Type B pancreatic cell (in vitro differentiated cells): ENCODE measurements at regions not wholly inside any gene's neighbourhood (a gene's known extent, or its start where the extent isn't known, plus 50 kb on each side); places are given as distances from the start of the nearest gene placed in this dataset.

Experiments
- DNase-seq: peaks from one replicate; pipeline ENCODE4 v3.0.0; 2021; ENCODE audit warnings: mixed read lengths; ENCODE audit not compliant: unreplicated experiment; ENCODE audit errors: extremely low spot score
- H3K27ac Mint-ChIP-seq: 2 replicates; pipeline ENCODE4 v1.8.0; 2021; ENCODE audit warnings: mild to moderate bottlenecking, mixed read lengths
- H3K27me3 Mint-ChIP-seq: 2 replicates; pipeline ENCODE4 v1.8.0; 2021; ENCODE audit warnings: mixed read lengths
- H3K36me3 Mint-ChIP-seq: 2 replicates; pipeline ENCODE4 v1.8.0; 2021; ENCODE audit warnings: mixed read lengths
- H3K4me1 Mint-ChIP-seq: one replicate; pipeline ENCODE4 v1.8.0; 2021; ENCODE audit warnings: mixed read lengths; ENCODE audit not compliant: unreplicated experiment
- H3K4me3 Mint-ChIP-seq: 2 replicates; pipeline ENCODE4 v1.8.0; 2021; ENCODE audit warnings: mild to moderate bottlenecking, mixed read lengths
- H3K9me3 Mint-ChIP-seq: 2 replicates; pipeline ENCODE4 v1.8.0; 2021; ENCODE audit warnings: mixed read lengths
- TF ChIP-seq, protein P1 (sequence below): fragments of 200-600 bp; sonication (generic); conservative IDR thresholded peaks from 2 replicates; pipeline ENCODE4 v1.5.0; 2021; ENCODE audit warnings: antibody characterized with exemption, mild to moderate bottlenecking

- Mint-ChIP-seq H3K27ac (no peak overlapping the region), H3K4me3 (no peak overlapping the region), H3K36me3 (no peaks in the 10 kb centered on the region), H3K4me1 (no peaks in the 10 kb centered on the region), H3K27me3 (peaks cover 22% of the 10 kb centered on the region), H3K9me3 (no peaks in the 10 kb centered on the region)
- DNase-seq = no peak
- TF ChIP-seq, protein P1, sequence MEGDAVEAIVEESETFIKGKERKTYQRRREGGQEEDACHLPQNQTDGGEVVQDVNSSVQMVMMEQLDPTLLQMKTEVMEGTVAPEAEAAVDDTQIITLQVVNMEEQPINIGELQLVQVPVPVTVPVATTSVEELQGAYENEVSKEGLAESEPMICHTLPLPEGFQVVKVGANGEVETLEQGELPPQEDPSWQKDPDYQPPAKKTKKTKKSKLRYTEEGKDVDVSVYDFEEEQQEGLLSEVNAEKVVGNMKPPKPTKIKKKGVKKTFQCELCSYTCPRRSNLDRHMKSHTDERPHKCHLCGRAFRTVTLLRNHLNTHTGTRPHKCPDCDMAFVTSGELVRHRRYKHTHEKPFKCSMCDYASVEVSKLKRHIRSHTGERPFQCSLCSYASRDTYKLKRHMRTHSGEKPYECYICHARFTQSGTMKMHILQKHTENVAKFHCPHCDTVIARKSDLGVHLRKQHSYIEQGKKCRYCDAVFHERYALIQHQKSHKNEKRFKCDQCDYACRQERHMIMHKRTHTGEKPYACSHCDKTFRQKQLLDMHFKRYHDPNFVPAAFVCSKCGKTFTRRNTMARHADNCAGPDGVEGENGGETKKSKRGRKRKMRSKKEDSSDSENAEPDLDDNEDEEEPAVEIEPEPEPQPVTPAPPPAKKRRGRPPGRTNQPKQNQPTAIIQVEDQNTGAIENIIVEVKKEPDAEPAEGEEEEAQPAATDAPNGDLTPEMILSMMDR = no peak
These were observed 95.6 kb upstream of the PHACTR3 start for GRCh38 chr20:59508729-59509128.

- no peak for DNase-seq
- Mint-ChIP-seq H3K27me3 (peaks cover 36% of the 10 kb centered on the region), H3K9me3 (no peaks in the 10 kb centered on the region), H3K4me3 (no peak overlapping the region), H3K27ac (no peak overlapping the region), H3K4me1 (peaks cover 10% of the 10 kb centered on the region), H3K36me3 (no peaks in the 10 kb centered on the region)
- TF ChIP-seq, protein P1 = no peak
These were observed 91.7 kb upstream of the PHACTR3 start for GRCh38 chr20:59512651-59513050.

- H3K27me3 Mint-ChIP-seq = peaks cover 40% of the 10 kb centered on the region
- H3K36me3 Mint-ChIP-seq = no peaks in the 10 kb centered on the region
- peaks cover 13% of the 10 kb centered on the region for H3K4me1 Mint-ChIP-seq
- H3K4me3 Mint-ChIP-seq = no peak overlapping the region
- no peaks in the 10 kb centered on the region for H3K9me3 Mint-ChIP-seq
- H3K27ac Mint-ChIP-seq = no peak overlapping the region
- TF ChIP-seq, protein P1 = no peak
- DNase-seq = no peak
These were observed 89.8 kb upstream of the PHACTR3 start for GRCh38 chr20:59514554-59514953.

- TF ChIP-seq, protein P1 = peak; percentile 94
These were observed 89.1 kb upstream of the PHACTR3 start for GRCh38 chr20:59515013-59515905.

GRCh38 chr20:59515906-59516209 lies 88.5 kb upstream of the PHACTR3 start:
- Mint-ChIP-seq H3K36me3 (no peaks in the 10 kb centered on the region), H3K27ac (no peak overlapping the region), H3K9me3 (no peaks in the 10 kb centered on the region), H3K27me3 (peaks cover 46% of the 10 kb centered on the region), H3K4me1 (peaks cover 13% of the 10 kb centered on the region), H3K4me3 (no peak overlapping the region)
- TF ChIP-seq, protein P1 = peak; percentile 6
- no peak for DNase-seq

More at GRCh38 chr20:59515013-59515905, 89.1 kb upstream of the PHACTR3 start:
- no peaks in the 10 kb centered on the region for H3K36me3 Mint-ChIP-seq
- H3K9me3 Mint-ChIP-seq = no peaks in the 10 kb centered on the region
- peaks cover 13% of the 10 kb centered on the region for H3K4me1 Mint-ChIP-seq
- no peak overlapping the region for H3K27ac Mint-ChIP-seq
- H3K27me3 Mint-ChIP-seq = peaks cover 44% of the 10 kb centered on the region
- DNase-seq = peak; percentile 84
- peak overlapping the region; percentile 71 for H3K4me3 Mint-ChIP-seq
